Muscle of leg (tissue), 3 donors: ENCODE measurements at regions not wholly inside any gene's neighbourhood (a gene's known extent, or its start where the extent isn't known, plus 50 kb on each side); places are given as distances from the start of the nearest gene placed in this dataset.
"Not testable (repeated sequence)": the region's sequence is repeated elsewhere in the genome, so short reads cannot be mapped to it uniquely, and the experiment has no call there.

Experiments used
- DNase-seq: peaks from one replicate; pipeline ENCODE4 v3.0.0; 2013
- H3K27ac ChIP-seq: one replicate; pipeline ENCODE4 v1.5.1; 2013; ENCODE audit warnings: mild to moderate bottlenecking, low read length, control low read depth
- H3K27me3 ChIP-seq: one replicate; pipeline ENCODE4 v1.6.1; 2013; ENCODE audit warnings: low read length; ENCODE audit not compliant: control insufficient read depth, insufficient read depth
- H3K36me3 ChIP-seq: one replicate; pipeline ENCODE4 v1.6.1; 2013; ENCODE audit warnings: low read length; ENCODE audit not compliant: control insufficient read depth, insufficient read depth
- H3K4me1 ChIP-seq: one replicate; pipeline ENCODE4 v1.6.1; 2013; ENCODE audit warnings: low read length; ENCODE audit not compliant: control insufficient read depth, insufficient read depth
- H3K4me3 ChIP-seq: one replicate; pipeline ENCODE4 v1.5.1; 2013; ENCODE audit warnings: low read length, control low read depth
- H3K9me3 ChIP-seq: replicated peaks from 2 replicates; pipeline ENCODE4 v1.6.1; 2013; ENCODE audit warnings: low read depth, low read length; ENCODE audit not compliant: control insufficient read depth
- WGBS: methylation state at CpG from one replicate; pipeline ENCODE4 v1.1.5; 2013; ENCODE audit warnings: missing lambda C conversion rate; ENCODE audit not compliant: insufficient coverage; 5-methylcytosine and 5-hydroxymethylcytosine counted together

DNA sequence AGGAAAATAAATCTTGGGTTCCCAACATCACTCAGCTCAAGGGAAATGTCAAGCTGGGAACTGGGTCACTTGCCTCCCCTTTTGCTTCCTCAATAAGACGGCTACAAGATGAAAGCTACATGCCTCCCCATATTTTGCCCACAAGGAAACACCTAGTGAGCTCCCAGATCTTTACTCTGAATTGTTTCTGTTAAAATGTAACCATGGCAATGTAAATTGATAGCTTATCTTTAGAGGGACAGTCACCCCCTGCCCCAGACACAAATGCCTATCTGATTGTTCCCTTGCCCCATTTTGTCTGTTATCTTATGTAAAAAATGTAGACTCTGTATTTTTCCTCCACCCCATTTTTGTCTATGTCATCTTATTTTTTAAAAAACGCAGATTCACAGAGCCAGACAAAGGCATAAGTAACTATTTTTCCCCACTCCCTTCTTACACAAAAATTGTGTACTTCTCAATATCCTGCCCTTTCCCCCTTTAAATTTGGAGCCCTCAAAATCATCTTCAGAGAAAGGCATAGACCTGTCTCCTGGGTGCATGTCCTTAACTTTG is 288.7 kb upstream of the ERCC4 start:
- H3K4me3 ChIP-seq, result no peak overlapping the region
- no peak for DNase-seq

DNA sequence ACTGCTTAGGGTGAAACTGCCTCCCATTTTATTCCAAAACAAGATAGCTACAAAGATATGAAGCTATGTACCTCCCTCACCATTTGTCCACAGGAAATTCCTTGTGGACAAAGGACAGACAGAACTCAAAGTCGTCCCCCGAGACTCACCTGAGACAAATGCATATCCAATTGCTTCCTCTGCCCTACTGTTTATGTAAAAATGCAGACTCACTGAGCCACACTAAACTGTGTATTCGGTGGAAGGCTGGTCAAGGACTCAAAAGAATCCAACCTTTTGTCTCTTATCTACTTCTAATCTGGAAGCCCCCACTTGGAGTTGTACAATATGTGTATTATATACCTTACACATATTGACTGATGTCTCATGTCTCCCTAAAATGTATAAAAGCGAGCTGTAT is 288.0 kb upstream of the ERCC4 start:
- no peak overlapping the region for H3K27ac ChIP-seq
- no peaks in the 10 kb centered on the region for H3K27me3 ChIP-seq
- H3K4me3 ChIP-seq, result no peak overlapping the region
- H3K9me3 ChIP-seq, result no peaks in the 10 kb centered on the region
- DNase-seq, result no peak
- H3K4me1 ChIP-seq, result no peaks in the 10 kb centered on the region
- no peaks in the 10 kb centered on the region for H3K36me3 ChIP-seq
- WGBS, result 50% methylated on average over 1 of the region's 4 CpGs

More for the DNA sequence above, 288.7 kb upstream of the ERCC4 start:
- Histone ChIP-seq H3K4me1 (no peaks in the 10 kb centered on the region), H3K36me3 (no peaks in the 10 kb centered on the region), H3K27me3 (no peaks in the 10 kb centered on the region), H3K27ac (no peak overlapping the region), H3K9me3 (no peaks in the 10 kb centered on the region)
- 29% methylated on average over 1 of the region's 2 CpGs for WGBS

- not testable (repeated sequence) for H3K36me3 ChIP-seq, DNase-seq, H3K4me1 ChIP-seq, H3K9me3 ChIP-seq, H3K27ac ChIP-seq, H3K27me3 ChIP-seq, H3K4me3 ChIP-seq
- WGBS, result 72% methylated on average over 4 of the region's 6 CpGs
Observed at GRCh38 chr16:13632504-13632903, 287.4 kb upstream of the ERCC4 start.

GRCh38 chr16:13633391-13633861 is 286.5 kb upstream of the ERCC4 start:
- 29% methylated on average over 1 of the region's 5 CpGs for WGBS
- DNase-seq, result no peak
- no peaks in the 10 kb centered on the region for H3K9me3 ChIP-seq

DNA sequence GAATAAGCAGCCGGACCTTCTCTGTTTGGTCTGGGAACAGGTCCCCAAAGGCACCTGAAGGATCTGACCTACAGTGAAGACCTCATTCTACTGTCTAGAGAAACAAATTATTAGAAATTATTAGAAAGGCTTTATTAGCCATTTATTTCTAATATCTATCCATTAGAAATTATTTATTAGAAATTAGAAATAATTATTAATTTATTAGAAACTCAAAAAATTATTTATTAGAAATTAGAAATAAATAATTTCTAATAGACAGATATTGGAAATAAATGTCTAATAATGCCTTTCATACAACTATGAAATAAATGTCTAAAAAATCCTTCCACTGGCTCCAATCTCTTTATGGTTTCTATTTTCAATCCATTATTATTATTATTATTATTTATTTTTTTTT is 285.7 kb upstream of the ERCC4 start:
- Histone ChIP-seq H3K27ac (no peak overlapping the region), H3K4me3 (no peak overlapping the region), H3K36me3 (no peaks in the 10 kb centered on the region), H3K27me3 (no peaks in the 10 kb centered on the region), H3K9me3 (no peaks in the 10 kb centered on the region), H3K4me1 (no peaks in the 10 kb centered on the region)
- DNase-seq, result no peak
- WGBS, result no CpG with 5 or more reads among the region's 1 CpG

More at GRCh38 chr16:13633391-13633861, 286.5 kb upstream of the ERCC4 start:
- Histone ChIP-seq H3K4me3 (no peak overlapping the region), H3K36me3 (no peaks in the 10 kb centered on the region), H3K27ac (no peak overlapping the region), H3K4me1 (no peaks in the 10 kb centered on the region), H3K27me3 (no peaks in the 10 kb centered on the region)

DNA sequence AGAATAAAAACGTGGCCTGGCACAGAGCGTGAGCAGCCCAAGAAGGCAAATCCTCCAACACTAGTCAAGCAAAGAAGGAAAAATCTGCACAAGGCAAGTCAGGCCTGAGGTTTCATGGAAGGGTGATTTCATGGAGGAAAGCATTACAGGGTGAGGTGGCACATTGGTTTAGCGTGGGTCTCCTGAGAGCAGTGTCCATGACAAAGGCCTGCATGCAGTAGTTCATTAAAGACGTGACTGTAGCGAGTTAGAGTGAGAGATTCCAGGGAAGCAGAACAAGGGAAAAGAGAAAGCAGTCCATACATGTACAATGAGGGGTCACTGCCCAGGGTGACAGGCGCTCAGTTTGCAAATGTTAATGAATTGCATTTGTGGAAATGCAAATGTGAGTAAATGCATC is 285.0 kb upstream of the ERCC4 start:
- no peak for DNase-seq
- H3K27me3 ChIP-seq, result no peaks in the 10 kb centered on the region
- WGBS, result 83% methylated on average over 3 of the region's 6 CpGs
- H3K9me3 ChIP-seq, result no peaks in the 10 kb centered on the region
- H3K4me3 ChIP-seq, result no peak overlapping the region
- no peaks in the 10 kb centered on the region for H3K36me3 ChIP-seq
- H3K27ac ChIP-seq, result no peak overlapping the region
- no peaks in the 10 kb centered on the region for H3K4me1 ChIP-seq

- H3K4me1 ChIP-seq, result no peaks in the 10 kb centered on the region
- H3K36me3 ChIP-seq, result no peaks in the 10 kb centered on the region
- 89% methylated on average over 1 of the region's 2 CpGs for WGBS
- H3K27me3 ChIP-seq, result no peaks in the 10 kb centered on the region
- no peak for DNase-seq
- H3K9me3 ChIP-seq, result no peaks in the 10 kb centered on the region
- H3K4me3 ChIP-seq, result no peak overlapping the region
- H3K27ac ChIP-seq, result no peak overlapping the region
Observed at GRCh38 chr16:13638218-13638617, 281.7 kb upstream of the ERCC4 start.

DNA sequence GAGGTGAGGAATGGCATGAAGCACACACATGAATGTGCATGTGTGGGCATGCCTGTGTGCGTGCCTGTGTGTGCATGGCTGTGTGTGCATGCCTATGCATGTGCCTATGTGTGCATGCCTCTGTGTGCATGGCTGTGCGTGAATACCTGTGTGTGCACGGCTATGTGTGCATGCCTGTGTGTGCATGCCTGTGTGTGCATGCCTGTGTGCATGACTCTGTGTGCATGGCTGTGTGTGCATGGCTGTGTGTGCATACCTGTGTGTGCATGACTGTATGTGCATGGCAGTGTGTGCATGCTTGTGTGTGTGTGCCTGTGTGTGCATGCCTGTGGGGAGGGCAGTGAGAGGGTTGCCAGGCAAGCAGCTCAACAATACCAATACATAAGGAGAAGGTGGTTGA is 276.5 kb upstream of the ERCC4 start:
- Histone ChIP-seq H3K36me3 (no peaks in the 10 kb centered on the region), H3K27me3 (no peaks in the 10 kb centered on the region), H3K4me3 (no peak overlapping the region), H3K4me1 (no peaks in the 10 kb centered on the region), H3K27ac (no peak overlapping the region), H3K9me3 (no peaks in the 10 kb centered on the region)
- DNase-seq, result no peak
- 92% methylated on average over 3 of the region's 3 CpGs for WGBS

DNA sequence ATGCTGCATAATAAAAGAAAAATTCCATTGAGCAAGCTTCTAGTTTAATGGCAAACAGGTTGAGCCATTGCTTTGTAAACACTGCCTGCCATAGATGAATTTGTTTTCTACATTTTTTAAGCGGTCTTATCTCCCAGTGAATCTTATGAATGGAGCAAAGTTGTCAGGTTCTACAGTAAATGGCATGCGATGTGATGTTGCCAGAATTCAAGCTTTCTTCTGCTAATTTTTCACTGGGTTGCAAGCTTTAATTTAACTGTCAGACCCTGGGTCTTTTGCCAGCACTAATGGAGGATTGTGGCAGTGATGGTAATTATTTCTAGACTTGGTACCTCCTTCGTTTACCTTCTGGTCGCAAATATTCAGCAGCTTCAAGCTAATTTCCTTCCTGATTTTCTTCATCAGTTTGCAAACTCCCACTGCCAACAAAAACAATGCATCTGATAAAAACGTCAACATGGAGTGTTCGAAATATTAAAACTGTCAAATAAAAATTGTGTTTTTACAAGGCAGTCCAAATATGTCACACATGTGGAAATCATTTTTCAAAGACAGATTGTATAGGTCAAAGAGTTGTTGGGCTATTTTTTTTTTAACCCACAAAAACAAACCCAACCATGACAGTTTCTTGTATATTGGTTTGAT is 274.2 kb upstream of the ERCC4 start:
- Histone ChIP-seq H3K4me3 (no peak overlapping the region), H3K9me3 (no peaks in the 10 kb centered on the region), H3K36me3 (no peaks in the 10 kb centered on the region), H3K27me3 (no peaks in the 10 kb centered on the region), H3K27ac (no peak overlapping the region), H3K4me1 (no peaks in the 10 kb centered on the region)
- DNase-seq, result no peak
- WGBS, result no CpG with 5 or more reads among the region's 6 CpGs

DNA sequence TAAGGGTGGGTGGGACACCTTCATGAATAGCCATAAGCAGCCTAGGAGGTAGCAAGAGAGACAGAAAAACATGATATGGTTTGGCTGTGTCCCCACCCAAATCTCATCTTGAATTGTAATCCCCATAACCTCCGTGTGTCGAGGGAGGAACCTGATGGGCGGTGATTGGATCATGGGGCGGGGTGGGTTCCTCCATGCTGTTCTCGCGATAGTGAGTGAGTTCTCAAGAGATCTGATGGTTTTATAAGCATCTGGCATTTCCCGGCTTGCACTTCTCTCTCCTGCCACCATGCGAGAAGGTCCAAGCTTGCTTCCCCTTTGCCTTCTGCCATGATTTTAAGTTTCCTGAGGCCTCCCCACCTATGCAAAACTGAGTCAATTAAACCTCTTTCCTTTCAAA is 259.1 kb upstream of the ERCC4 start:
- Histone ChIP-seq H3K9me3 (no peaks in the 10 kb centered on the region), H3K27me3 (no peaks in the 10 kb centered on the region), H3K4me3 (no peak overlapping the region), H3K27ac (no peak overlapping the region), H3K36me3 (no peaks in the 10 kb centered on the region), H3K4me1 (no peaks in the 10 kb centered on the region)
- no peak for DNase-seq
- 87% methylated on average over 2 of the region's 8 CpGs for WGBS

DNA sequence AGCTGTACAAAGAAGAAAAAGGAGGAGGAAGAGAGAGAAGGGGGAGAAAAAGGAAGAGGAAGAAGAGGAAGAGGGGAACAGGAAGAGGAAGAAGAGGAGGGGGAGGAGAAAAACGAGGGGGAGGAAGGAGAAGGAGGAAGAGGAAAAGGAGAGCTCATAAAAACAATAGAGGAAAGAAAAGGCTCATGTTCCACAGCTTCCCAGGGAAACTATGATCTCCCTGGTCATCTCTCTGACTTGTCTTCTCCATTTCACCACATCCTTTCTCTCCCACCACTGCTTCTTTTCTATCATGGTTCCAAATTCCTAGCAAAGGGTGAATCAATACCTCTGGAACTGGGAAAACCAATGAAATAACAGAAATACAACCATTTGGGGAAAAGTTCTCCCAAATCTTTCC is 254.1 kb upstream of the ERCC4 start:
- WGBS, result no CpG with 5 or more reads among the region's 1 CpG
- Histone ChIP-seq H3K9me3 (no peaks in the 10 kb centered on the region), H3K36me3 (no peaks in the 10 kb centered on the region), H3K4me1 (no peaks in the 10 kb centered on the region), H3K27ac (no peak overlapping the region), H3K4me3 (no peak overlapping the region), H3K27me3 (no peaks in the 10 kb centered on the region)
- no peak for DNase-seq
